HG02840 (cell line): ENCODE measurements at regions not wholly inside any gene's neighbourhood (a gene's known extent, or its start where the extent isn't known, plus 50 kb on each side); places are given as distances from the start of the nearest gene placed in this dataset.

Source experiments
- ATAC-seq: cut with Tn5 transposase; IDR thresholded peaks from one replicate; pipeline ENCODE4 v1.9.1; 2021; ENCODE audit warnings: mild to moderate bottlenecking, moderate library complexity, moderate number of reproducible peaks; ENCODE audit not compliant: unreplicated experiment, low FRiP score

DNA sequence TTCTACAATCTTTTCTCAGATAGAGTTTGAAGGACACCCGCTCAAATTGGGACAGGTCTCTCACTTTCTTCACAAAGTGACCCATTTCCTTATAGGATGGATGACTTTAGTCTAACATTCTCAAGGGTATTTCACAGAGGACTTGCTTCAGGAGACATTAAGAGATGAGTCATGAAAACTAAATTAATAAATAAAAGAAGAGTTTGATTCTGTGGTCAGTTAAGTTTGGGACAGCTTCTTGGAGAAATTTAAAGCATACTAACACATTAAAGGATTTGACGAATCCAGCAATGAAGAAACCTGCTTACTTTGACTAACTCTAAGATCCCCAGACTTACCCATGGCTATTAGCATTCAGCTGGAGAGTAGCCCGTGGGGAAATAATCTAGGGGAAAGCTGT lies 95.6 kb upstream of the RAB3GAP2 start:
- ATAC-seq: no peak

DNA sequence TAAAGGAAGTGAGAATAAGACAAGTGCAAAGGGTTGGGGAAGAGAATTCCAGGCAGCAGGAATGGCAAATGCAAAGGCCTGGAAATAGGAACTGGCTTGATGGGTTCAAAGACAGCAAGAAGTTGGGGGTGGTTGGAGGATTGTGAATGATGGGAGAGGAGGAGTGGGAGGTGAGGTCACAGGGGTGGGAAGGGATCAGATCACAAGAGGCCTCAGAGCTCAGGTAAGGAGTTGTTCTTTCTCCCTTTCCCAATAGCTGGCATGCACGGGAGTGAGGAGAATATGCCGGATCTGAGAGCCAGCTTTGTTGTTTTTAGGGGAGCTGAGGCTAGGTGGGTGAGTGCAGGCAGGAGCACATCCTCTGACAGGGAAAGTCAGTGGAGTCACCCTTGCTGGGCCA lies 94.0 kb upstream of the RAB3GAP2 start:
- no peak for ATAC-seq

DNA sequence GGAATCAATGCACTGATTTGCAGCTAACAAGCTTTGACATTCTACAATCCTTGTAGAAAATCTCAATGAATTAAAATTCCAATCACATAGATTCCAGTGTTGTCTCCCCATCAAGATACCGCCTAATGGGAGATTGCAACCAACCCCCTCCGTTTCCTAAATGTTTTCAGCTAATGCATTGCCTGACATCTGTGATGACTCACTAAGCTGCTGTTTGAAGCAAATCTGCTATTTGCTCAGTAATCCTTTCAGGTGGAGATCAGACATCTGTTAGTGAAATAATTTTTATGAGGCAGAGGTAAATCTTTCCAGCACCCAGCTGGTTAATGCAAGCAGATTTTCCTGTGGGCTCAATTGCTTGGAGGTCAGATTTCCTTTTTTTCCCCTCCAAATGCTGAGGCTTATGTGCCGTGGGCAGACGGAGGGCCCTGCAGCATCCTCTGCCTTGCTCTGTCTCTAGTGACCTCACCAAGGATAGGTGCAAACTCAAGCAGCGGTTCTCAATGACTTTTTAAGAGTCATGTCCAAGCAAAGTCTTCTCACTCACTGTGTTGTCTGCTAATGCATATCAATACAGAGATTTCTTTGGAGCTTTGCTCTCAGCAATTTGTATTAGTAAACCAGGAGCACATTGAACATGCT lies 91.1 kb upstream of the RAB3GAP2 start:
- no peak for ATAC-seq

DNA sequence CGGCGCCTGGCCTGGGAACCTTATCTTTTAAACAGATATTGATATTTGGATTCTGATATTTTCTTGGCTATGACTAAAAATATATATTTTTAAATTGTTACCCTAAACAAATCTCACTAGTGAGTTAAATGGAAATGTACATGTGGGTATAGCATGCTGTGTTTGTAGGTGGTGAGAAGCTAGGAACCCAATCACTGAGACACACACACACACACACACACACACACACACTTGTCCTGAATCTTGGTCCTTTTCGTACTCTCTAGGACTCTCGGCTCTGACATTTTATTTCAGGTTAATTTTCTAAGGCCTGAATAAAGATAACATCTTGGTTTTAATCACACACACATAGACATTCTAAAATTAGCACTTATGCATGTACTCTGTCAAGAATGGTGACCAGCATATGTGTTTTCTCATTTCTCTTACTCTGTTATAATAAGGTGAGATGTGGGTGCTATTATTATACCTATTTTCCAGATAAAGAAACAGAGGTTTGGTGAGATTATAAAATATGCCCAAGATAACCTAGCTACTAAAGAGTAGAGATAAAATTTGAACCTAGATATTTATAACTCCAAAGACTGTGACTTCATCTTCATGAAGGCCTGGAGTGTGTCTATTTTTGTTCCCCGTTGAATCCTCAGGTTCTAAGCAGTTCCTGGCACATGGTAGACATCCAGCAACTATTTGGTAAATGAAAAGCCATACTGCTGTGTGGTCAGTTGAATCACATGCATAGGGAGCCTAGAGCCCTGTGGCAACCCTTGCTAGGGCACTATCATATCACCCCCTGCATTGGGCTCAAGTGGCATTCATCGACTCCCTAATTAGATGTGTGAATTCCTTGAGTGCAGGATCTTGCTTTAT lies 85.0 kb upstream of the RAB3GAP2 start:
- ATAC-seq: no peak

DNA sequence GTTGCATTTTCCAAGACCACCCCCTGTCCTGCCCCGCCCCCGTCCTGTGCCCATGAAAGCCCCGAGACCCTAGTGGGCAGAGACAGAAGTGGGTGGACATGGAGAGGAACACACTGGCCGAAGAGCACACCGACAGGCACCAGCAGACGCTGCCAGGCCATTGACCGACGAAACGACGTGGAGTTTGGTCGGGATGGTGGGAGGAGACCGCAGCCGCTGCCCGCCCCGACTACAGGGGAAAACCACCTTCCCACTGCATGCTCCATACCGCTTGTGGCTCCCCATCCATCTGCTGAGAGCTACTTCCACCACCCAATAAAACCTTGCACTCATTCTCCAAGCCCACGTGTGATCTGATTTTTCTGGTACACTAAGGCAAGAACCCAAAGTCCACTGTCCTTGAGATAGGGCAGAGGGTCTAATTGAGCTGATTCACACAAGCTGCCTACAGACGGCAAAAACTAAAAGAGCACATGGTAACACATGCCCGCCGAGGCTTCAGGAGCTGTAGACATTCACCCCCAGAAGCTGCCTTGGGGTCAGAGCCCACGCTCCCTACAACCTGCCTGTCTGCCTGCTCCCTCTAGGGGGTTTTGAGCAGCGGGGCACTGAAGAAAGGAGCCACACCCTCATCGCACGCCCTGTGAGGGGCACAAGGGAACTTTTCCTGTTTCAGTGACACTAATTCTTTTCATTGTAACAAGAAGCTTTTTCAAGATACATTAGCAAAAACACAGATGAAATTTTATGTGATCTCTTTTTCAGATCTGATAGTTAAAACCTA lies 81.2 kb upstream of the RAB3GAP2 start:
- no peak for ATAC-seq

DNA sequence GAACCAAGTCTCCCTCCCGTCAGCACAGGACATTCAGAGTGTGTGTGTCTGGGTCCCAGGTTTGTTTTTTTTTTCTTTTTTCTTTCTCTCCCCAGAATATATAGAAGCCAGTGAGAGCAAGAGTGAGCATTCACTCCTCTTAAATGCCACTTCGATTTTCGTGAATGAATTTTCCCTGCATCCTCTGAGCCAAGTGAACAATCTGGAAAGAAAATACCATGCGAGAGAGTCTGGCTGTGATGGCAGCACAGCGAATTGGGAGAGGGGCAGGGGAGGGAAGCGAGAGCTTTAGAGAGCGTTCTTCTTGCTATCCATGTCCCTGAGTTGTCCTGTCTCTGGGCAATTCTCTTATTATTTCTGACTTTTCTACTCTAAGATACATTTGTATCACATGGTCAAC lies 76.0 kb upstream of the RAB3GAP2 start:
- no peak for ATAC-seq

DNA sequence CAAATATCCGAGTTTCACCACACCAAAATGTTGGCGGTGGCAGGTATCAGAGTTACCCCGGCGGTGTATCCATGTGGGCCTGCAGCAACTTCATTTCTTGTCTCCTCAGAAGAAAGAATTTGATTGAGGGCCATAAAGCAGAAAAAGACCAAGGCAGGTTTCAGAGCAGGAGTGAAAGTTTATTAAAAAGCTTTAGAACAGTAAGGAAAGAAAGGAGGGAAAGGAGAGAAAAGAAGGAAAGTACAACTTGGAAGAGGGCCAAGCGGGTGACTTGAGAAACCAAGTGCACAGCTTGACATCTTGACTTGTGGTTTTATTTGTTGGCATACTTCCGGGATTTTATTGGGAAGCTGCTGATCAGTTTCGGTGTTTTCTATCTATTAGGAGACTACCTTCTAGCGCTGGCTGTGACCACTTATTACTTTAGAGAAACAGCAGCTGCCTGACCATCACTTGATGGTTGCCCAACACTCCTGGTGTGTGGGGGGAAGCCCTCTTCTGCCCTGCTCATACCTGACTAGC lies 75.5 kb upstream of the RAB3GAP2 start:
- ATAC-seq: no peak

DNA sequence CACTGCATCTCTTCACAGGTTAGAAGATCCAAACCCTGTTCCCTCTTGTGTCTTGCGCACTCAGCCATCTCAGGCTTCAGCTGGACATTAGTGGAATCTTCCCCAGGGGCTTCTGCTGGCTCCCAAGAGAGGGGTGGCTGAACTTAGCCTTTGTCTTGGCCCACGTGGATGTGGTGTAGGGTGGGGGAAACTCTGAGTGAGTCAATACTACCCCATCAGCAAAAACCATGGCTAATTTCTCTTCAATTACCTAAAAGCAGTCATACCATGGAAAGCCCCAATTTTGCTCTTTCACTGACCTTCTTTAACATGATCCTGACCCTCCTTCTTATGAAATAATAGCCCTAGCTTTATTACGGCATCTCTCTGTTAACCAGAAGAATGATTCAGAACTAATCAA lies 72.5 kb upstream of the RAB3GAP2 start:
- peak; percentile 67 for ATAC-seq

DNA sequence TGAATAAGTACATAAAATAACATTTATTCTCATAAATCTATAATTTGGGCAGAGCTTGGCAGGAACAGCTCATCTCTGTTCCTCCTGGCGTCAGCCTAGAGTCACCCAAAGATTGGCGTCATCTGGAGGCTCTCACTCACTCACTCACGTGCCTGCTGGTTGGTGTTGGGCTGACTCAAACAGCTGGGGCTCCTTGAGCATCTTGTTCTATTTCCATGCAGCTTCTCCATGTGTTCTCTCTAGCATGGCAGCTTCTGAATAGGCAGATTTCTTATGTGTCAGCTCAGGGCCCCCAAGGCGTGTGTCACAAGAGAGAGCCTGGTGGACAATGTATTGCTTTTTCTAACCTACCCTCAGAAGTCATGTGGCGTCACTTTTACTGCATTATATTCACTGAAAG lies 70.6 kb upstream of the RAB3GAP2 start:
- no peak for ATAC-seq

DNA sequence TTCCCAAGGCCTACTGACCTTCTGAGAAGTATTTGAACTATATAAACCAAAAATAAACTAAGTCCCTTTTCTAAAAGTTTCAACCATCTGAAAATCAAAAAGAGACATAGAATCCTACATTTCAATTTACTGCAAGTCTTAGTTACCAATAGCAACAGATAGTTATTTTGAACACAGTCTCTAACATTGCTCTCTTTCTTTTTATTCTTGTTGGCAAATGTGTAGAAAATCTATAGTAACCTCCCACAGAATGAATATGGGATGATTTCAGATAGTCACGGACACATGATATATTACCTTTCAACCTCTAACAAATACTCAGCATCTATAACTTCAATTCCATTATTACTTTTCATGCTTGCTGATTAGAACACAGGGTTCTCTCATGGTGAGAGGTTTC lies 68.9 kb upstream of the RAB3GAP2 start:
- no peak for ATAC-seq

DNA sequence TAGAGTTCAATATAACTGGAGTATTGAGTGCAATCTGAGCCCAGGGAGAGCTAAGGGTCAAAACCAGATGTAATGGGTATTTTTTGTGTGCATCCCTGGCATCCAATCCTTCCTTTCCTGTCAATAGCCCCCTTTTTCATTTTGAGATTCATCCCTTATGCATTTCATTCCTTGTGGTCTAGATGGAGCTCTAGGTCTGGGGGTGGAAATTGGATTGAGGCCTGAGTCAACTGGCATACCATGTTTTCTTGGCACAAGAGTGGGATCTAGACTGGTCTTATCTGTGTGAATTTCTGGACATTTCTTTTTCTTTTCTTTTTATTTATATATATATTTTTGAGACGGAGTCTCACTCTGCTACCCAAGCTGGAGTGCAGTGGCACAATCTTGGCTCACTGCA lies 67.3 kb upstream of the RAB3GAP2 start:
- no peak for ATAC-seq

DNA sequence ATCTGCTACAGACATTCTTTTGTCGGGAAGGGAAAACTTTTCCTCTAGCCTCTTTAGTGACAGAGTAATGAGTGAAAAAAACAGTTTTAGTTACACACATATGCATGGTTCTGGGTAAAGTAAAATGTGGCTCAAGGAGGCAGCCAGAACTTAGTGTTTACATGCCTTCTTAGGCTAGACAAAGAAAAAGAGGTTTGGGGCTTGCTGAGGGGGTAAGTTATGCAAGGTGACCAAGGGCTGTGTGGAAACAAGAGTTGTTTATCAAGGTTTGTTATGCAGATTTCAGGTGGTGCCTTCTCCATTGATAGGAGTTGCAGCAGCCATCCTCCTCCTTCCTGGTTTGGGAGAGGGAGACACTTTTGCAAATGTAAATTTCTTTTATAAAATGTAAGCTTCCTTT lies 66.5 kb upstream of the RAB3GAP2 start:
- ATAC-seq: no peak

DNA sequence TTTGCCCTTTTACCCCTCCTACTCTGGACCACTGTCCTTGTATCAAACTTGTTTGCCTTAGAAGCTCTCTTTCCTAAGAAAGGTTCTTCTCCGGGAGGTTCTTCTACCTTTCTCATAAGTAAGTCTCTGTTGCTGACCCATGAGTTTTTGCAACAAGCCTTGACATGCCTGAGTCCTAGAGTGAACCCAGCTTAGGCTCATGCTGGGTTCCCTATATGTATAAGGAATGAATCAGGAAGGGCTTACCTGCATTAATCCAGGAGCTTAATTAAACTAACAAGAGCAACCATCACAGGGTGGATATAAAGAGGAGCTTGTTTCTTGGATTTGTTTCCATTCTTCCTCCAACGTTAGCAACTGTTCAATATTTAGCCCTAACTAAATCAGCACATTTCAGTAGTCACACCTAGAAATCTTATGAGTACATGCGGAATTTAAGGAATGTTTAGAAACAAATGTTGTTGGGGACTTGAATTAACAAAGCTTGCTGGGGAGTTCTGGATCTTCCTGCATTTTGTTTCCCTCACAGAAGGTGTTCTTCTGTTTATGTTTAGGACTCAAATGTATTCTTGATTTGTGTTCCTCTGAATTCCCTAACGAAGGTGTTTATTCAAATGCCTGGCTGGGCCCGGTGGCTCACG lies 64.3 kb upstream of the RAB3GAP2 start:
- ATAC-seq: no peak

DNA sequence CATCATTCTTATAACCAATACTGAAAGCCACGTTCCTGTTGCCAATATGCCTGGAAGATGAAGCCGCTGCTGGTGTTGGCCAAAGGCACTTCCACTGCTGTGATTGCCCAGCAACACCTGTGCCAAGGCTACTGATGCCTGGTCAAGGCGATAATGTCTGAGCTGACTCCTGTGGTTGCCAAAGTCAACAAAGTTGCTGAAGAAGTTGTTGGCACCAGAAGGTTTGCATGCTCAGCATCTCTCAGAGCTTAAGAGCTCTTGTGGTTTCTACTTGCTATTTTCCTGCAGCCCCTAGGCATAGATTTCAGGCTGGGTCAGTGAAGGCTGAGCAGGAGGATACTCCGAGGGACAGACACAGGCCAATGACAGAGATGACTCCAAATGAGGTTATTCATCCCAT lies 63.4 kb upstream of the RAB3GAP2 start:
- no peak for ATAC-seq

DNA sequence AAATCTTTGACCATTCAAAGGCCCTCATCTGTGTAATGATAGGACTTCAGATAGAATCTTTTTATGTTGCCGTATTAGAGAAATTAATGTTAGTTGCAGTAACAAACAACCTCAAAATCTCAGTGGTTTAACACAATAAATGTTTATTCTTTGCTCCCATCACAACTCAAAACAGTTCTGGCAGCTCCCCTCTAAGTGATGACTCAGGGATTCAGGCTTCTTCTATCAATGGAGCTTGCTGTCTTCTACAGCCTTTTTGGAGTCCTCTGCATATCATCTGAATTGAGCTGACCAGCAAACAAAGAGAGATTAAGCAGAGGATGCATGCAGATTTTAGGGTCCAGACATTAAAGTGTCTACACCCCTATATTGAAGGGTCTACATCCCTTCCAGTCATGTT lies 59.1 kb upstream of the RAB3GAP2 start:
- ATAC-seq: no peak

DNA sequence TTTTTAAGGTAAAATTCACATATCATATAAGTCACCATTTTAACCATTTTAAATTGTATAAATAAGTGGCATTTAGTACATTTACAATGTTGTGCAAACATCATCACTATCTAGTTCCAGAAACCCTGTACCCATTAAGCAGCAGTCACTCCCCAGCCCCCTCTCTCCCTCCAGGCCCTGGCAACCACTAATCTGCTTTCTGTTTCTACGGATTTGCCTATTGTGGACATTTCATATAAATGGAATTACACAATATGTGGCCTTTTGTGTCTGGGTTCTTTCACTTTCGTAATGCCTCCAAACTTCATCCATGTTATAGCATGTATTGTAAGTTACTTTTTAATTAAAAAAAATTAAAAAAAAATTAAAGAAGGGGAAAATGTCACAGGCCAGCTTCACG lies 58.0 kb upstream of the RAB3GAP2 start:
- no peak for ATAC-seq

DNA sequence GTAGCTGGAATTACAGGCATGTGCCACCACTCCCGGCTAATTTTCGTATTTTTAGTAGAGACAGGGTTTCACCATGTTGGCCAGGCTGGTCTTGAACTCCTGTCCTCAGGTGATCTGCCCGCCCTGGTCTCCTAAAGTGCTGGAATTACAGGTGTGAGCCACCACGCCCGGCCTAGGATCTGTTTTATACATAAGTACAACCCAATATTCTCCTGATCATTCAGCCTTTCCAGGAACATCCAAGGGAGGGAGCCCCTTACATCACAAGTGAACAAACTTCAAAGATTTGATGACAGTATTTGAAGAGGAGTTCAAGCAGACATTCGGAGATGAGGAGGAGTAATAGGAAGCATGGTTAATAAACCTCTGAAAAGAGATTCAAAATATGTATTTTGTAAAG lies 54.9 kb upstream of the RAB3GAP2 start:
- no peak for ATAC-seq

DNA sequence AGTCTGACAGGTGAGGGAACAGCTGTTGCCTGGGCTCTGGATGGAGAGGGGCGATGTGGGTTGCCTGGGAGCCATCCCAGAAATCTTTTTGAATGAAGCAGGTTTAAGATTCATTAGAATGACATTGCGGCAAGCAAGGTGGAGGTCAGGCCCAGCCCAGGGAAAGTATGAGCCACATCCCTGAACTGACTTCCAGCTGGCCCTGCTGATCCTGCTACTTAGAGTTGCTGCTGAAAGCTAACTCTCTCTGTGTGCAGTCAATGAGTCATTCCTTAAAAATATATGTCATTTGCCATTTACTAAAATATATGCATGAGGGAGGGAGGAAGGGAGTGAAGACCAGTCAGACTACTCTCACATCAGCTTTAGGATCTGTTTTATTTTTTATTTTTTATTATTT lies 54.3 kb upstream of the RAB3GAP2 start:
- no peak for ATAC-seq

DNA sequence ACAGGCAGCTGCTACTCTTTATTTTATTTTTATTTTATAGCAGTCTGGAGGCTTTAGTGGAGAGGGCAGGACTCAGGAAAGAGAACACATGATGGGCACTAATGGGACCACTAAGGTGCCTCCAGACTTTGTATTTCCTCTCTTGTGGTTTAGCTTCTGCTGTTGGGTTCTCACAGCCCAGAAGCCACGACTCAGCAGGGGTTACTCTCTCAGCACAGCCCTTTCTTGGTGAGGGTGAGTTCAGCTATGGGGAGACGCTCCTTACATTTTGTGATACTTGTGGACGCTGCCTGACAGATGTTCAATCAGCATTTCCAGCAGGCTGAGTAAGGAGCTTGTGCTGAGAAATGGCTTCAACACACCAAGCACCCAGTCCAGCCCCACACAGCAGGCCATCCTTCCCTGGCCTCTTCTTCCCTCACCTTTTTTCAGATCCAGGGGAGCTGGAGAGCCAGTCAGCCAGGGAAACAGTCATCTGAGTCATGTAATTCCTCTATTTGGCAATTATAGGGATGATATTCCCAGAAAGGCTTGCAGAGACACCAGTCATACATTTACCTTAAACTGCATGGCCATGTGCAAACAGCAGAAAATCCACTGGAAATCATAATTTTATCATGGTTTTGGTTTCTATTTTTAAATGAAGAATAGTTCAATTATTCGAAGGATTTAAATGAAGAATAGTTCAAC lies 53.2 kb upstream of the RAB3GAP2 start:
- ATAC-seq: no peak

DNA sequence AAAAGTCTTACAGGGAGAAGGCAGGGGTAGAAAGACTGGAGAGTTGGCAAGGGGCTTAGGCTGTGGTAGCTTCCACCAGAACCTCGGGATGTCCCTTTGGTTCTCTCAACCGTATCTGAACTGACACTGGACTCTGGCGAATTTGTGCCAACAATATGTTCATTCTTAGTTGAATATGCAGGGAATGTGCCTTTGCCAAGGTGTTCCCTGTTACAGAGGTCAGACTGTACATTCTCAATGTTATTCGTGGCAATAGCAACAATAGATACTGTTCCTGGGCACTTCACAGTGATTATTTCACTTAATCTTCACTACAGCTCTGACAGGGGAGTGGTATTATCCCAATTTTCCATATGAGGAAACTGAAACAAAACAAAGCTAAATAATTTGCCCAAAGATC lies 51.5 kb upstream of the RAB3GAP2 start:
- ATAC-seq: no peak
